ENCODE measurements at regions not wholly inside any gene's neighbourhood (a gene's known extent, or its start where the extent isn't known, plus 50 kb on each side); places are given as distances from the start of the nearest gene placed in this dataset.

DNA sequence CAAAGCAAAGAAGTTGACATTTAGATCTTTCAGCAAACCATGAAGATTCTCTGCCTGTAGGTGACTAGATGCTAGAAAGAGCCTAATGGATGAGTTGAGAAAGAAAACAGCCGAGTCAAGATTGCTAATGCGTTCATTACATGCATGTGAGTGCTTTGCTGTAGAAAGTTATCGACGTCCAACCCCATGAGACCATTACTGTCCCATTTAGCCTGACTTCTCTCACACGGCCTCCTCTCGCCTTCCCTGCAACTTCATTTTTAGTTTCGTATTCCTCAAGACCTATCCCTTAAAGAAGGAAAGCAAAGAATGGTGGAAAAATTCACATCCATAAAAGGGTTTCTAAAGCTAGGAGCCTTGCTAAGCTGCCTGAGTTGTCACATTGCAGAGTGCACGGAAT is 113.7 kb upstream of the DPP6 start:
- ChIA-PET CTCF (no interaction called here), POLR2A (no interaction called here)
- no peaks in the 10 kb centered on the region for H3K4me1 Mint-ChIP-seq (ENCODE audit: low read depth)
- TF ChIP-seq, protein P1, sequence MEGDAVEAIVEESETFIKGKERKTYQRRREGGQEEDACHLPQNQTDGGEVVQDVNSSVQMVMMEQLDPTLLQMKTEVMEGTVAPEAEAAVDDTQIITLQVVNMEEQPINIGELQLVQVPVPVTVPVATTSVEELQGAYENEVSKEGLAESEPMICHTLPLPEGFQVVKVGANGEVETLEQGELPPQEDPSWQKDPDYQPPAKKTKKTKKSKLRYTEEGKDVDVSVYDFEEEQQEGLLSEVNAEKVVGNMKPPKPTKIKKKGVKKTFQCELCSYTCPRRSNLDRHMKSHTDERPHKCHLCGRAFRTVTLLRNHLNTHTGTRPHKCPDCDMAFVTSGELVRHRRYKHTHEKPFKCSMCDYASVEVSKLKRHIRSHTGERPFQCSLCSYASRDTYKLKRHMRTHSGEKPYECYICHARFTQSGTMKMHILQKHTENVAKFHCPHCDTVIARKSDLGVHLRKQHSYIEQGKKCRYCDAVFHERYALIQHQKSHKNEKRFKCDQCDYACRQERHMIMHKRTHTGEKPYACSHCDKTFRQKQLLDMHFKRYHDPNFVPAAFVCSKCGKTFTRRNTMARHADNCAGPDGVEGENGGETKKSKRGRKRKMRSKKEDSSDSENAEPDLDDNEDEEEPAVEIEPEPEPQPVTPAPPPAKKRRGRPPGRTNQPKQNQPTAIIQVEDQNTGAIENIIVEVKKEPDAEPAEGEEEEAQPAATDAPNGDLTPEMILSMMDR (IDR thresholded peaks at IDR 0.05): no peak
- intact Hi-C loops (cut with micrococcal nuclease): no loop called here
- no peak for DNase-seq
- no peak overlapping the region for H3K4me3 Mint-ChIP-seq
- H3K36me3 Mint-ChIP-seq (ENCODE audit: low read depth): no peaks in the 10 kb centered on the region
- no peak overlapping the region for H3K27ac Mint-ChIP-seq
- no peaks in the 10 kb centered on the region for H3K9me3 Mint-ChIP-seq
- H3K27me3 Mint-ChIP-seq: no peaks in the 10 kb centered on the region
- no peak for ATAC-seq

DNA sequence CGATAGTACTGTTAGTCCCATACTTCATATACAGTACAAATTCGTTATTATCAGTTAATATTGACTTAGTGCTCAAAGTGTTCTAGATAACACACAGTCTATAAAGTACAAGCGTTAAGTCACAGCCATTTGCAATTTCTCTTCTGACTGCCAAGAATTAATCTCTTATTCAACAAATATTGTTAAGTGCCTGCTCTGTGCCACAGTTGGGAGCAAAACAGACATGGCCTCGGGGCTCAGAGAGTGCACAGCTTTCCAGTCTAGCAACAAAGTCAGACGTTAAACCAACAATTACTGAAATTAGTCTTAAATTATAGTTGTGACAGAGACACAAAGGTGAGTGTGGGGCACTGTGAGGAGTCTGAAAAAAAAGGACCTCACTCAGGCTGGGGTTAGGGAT is 113.0 kb upstream of the DPP6 start:
- Mint-ChIP-seq H3K4me3 (no peak overlapping the region), H3K27ac (no peak overlapping the region), H3K4me1 (ENCODE audit: low read depth) (no peaks in the 10 kb centered on the region), H3K36me3 (ENCODE audit: low read depth) (no peaks in the 10 kb centered on the region), H3K9me3 (no peaks in the 10 kb centered on the region), H3K27me3 (no peaks in the 10 kb centered on the region)
- TF ChIP-seq, protein P1 (IDR thresholded peaks at IDR 0.05): no peak
- no peak for DNase-seq
- ChIA-PET POLR2A (no interaction called here), CTCF (no interaction called here)
- intact Hi-C loops (cut with micrococcal nuclease): no loop called here
- no peak for ATAC-seq

DNA sequence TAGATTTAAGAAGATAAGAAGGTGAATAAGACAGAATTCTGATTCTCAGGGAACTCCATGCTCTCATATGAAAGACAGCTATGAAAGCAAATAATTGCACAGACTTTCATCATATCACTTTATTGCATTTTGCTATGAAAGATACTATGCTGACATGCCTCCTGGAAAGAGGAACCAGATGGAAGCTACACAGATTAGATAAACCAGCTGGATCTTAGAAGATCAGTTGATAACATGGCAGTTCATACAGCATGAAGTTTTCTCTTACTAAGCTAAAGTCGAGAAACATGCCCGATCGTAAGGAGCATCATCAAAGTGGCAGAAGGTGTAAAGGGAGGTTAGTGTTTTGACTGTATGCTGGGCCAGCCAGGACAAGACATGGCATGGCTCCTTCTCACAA is 112.5 kb upstream of the DPP6 start:
- Mint-ChIP-seq H3K4me1 (ENCODE audit: low read depth) (no peaks in the 10 kb centered on the region), H3K4me3 (no peak overlapping the region), H3K9me3 (no peaks in the 10 kb centered on the region), H3K27me3 (no peaks in the 10 kb centered on the region), H3K27ac (no peak overlapping the region), H3K36me3 (ENCODE audit: low read depth) (no peaks in the 10 kb centered on the region)
- DNase-seq (no peak), ATAC-seq (no peak)
- TF ChIP-seq, protein P1 (IDR thresholded peaks at IDR 0.05): no peak
- ChIA-PET POLR2A (no interaction called here), CTCF (interaction anchor here (0.5 kb wide), 1 partner anchor 847 kb away, joined by 5 read pairs; no protein-coding TSS in a partner anchor)
- intact Hi-C loops (cut with micrococcal nuclease): no loop called here

DNA sequence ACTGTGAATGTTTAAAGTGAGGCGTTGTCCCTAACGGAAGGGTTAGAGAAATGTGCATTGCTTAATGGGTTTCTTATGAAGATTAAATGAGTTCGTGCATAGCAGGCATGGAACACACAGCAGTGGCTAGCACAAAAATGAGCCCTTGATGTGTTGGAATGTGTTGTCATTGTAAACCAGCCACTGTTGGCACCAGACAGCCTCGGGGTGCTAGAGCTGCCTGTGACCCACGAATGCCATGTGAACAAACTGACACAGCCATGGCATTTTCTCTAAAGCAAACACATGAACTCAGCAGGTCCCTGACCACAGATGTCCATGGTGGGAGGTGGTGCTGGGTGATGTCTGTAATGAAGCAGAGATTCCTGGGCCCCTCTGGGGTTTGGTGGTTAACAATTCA is 111.1 kb upstream of the DPP6 start:
- Mint-ChIP-seq H3K27ac (no peak overlapping the region), H3K4me1 (ENCODE audit: low read depth) (no peaks in the 10 kb centered on the region), H3K9me3 (no peaks in the 10 kb centered on the region), H3K36me3 (ENCODE audit: low read depth) (no peaks in the 10 kb centered on the region), H3K4me3 (no peak overlapping the region), H3K27me3 (no peaks in the 10 kb centered on the region)
- ATAC-seq: no peak
- no peak for DNase-seq
- CTCF ChIA-PET: no interaction called here
- intact Hi-C loops (cut with micrococcal nuclease): no loop called here
- POLR2A ChIA-PET: no interaction called here
- TF ChIP-seq, protein P1 (IDR thresholded peaks at IDR 0.05): no peak

DNA sequence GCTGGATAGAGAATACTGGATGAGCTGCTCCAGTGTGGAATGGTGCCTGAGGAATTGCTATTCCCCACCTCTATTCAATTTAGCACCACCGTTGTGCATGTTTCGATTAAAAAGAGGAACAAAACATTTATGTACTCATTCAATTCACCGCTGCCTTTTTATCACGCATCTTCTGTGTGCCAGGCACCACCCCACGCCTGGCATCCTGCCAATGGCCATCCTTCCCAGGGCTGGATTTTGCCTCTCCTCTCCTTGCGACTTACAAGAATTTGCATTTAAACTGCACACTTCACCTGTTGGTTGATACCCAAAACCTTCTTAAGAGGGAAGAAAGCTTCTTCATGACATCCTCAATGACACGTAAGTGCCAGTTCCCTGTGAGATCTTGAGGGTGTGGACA is 110.2 kb upstream of the DPP6 start:
- ATAC-seq (no peak), DNase-seq (no peak)
- Mint-ChIP-seq H3K27ac (no peak overlapping the region), H3K36me3 (ENCODE audit: low read depth) (no peaks in the 10 kb centered on the region), H3K4me3 (no peak overlapping the region), H3K4me1 (ENCODE audit: low read depth) (no peaks in the 10 kb centered on the region), H3K27me3 (no peaks in the 10 kb centered on the region), H3K9me3 (no peaks in the 10 kb centered on the region)
- TF ChIP-seq, protein P1 (IDR thresholded peaks at IDR 0.05): no peak
- ChIA-PET CTCF (no interaction called here), POLR2A (no interaction called here)
- intact Hi-C loops (cut with micrococcal nuclease): no loop called here

Data from activated CD8-positive, alpha-beta T cell treated with anti-CD3 and anti-CD28 coated beads for 36 hours (primary cell).